RPMI8226 (cell line): ENCODE measurements at regions not wholly inside any gene's neighbourhood (a gene's known extent, or its start where the extent isn't known, plus 50 kb on each side); places are given as distances from the start of the nearest gene placed in this dataset.

ENCODE experiments used
- DNase-seq: peaks from one replicate; pipeline ENCODE4 v3.0.0-alpha.2; 2015

DNA sequence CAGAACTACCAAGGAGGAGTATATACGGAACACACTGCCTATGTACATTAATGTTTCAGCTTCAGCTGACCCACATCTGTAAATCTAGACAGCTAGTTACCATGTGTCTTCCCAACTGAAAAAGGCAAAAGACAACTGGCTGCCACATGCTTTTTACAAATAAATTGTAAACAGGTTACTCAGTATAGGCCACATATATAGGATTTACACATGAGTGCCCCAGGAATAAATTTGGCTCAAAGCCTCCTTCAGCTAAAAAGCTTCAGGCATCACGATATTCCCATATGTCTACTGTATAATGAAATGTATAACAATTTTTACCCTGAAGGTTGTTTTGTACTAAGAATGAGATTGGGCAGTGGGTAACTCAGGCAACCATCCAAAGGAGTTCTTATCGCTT lies 175.9 kb upstream of the BMP4 start:
- DNase-seq, result no peak

DNA sequence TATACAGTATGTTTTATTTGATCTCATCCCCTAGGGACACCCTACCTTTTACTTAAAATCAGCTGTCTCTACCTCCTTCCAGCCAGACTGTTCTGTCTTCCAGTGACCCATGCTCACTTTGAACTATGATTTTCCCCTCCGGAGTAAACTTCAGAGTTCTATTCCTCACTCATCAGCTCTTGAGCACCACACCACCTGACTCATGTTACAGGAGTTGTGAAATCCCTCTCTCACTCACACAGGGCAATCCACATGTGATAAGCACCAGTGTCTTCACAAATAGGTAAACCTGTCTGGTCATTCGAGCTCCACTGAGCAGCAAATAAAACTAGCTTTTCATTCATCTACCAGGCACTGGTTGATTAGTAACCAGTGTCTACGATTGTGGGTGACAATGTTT lies 177.3 kb upstream of the BMP4 start:
- DNase-seq, result no peak

DNA sequence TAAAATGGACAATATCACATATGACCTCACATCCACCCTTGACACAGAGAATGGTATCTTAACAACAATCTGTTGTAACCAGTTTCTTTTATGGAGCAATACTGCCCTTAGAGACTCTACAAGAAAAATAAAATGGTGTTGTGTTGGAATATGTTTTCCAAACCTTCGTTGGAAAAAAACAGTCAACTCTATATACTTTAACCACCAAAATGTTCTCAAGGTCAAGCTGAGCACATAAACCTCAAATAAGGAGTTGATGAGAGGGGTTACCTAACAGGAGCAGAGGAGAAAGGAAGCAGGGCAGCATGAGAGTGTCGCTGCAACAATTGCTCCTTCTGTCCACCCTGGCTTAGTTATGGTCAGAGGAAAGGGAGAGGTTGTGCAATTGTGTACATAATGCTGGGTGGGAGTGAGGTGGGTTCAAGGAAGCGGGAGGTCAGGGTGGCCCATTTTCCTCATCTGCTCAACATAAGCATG lies 179.2 kb upstream of the BMP4 start:
- DNase-seq, result no peak

DNA sequence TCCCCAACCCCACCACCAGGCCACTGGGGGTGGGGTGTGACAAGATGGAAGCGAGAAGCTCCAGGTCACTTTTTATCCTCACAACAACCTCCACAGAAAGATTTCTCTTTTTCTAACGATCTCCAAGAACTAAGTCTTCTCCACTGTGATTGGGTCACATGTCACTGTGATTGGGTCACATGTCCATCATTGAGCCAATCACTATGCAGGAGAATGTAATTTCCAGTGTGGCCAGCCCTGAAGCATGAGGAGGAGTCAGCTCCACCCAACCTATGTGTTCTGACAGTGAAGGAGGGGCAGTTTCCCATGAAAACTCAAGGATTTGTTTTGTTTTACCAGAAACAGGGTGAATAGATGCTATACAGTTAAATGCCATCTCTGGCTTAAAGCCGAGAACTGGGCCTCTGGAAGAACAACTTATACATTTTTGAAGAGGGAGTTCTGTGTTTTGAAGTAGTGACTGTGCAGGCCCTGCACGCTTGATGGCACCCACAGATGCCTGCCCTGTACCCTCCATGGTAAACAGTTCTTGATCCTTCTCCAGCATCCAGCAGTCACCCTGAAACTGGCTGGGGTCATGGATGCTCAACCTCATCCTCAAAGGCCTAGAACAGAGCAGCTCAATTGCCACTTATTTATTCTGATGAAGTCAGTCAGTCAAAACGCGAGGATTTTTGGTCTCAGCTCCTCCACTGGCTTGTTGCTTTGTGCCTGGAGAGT lies 180.4 kb upstream of the BMP4 start:
- DNase-seq, result no peak

DNA sequence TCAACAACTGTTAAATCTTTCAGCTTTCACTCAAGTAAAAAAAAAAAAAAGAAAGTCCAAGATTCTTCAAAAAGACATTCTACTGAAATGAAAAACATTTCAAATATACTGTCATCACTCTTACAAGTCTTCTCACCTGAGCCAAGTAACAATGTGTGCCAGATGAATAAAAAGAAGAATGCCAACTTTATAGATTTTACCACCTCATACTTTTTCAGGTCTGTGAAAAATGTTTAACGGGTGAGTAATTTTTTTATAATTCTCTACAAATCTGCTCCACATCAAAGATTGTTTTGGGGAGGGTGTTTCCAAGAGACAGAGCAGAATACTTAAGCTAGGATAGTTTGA lies 181.0 kb upstream of the BMP4 start:
- DNase-seq, result no peak

DNA sequence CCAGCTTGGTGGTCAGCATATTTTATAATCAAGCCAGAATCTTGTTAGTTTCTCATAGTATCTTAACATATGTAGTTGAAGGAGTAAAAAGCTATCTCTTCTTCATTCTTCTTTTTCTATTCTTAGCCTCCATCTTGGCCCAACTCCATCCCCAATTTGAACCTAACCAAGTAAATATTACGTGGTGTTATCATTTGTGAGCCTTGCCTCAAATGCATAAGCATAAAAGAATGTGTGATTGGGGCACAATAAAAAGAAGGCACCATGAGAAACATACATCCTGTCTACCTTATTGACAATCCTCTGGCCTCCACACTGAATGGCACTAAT lies 181.4 kb upstream of the BMP4 start:
- DNase-seq, result no peak

DNA sequence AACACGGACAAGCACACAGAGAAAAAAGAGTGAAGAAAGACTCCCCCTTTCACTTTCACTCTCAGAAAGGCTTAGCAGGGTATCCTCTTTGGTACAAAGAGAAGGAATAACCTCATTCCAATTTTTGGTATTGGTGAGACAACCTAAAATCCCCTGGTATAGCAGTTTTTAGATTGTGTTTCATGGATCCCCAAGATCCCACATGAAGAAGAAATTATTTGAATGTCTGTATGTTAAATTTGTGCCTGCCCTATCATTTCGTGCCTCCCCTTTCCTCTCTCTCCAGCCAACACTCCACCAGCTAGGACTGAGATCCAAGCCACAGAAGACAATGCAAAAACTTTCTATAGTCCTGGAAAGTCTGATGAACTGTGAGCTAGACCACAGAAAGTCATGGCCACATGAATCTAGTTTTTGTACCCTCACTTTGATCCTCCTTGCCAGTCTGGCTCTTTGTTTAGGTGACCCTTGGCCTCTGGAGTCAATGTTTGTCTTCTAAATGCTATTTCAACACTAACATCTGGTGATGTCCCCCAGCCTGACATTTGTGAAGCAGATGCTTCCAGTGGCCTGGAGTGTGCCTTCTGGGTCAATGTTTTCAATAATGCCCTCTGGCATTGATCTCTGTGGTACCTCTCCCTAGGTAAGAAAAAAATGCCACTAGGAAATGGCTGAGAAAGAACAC lies 181.9 kb upstream of the BMP4 start:
- no peak for DNase-seq

DNA sequence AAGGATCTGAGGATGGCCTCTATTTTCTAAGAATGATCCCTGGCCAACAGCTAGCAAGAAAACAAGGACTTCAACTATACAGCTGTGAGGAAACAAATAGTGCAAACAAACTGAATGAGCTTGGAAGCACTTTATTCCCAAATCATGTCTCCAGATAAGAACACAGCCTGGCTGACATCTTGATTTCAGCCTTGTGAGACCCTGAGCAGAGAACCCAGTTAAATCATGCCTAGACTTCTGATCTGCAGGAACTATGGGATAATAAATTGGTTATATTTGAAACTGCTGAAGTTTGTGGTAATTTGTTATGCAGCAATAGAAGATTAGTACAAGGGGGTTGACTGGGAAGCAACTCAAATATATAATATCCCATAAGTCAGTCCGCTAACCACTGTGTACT lies 183.9 kb upstream of the BMP4 start:
- DNase-seq, result no peak

DNA sequence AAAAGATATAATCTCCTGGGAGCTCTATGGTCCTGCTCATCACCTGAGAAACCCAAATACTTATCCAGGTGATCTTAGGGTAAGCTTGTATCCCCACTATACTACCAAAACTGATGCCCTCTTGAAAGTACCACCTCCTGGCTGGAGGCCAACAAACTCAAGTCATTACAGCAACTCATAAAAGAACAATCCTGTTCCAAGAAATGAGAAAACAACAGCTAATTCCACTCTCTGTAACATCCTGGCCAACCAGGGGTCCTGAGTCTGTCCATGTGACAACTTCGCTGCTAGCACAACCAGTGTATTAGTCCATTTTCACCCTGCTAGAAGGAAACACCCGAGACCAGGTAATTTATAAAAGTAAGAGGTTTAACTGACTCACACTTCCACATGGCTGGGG lies 190.0 kb upstream of the BMP4 start:
- DNase-seq, result no peak

DNA sequence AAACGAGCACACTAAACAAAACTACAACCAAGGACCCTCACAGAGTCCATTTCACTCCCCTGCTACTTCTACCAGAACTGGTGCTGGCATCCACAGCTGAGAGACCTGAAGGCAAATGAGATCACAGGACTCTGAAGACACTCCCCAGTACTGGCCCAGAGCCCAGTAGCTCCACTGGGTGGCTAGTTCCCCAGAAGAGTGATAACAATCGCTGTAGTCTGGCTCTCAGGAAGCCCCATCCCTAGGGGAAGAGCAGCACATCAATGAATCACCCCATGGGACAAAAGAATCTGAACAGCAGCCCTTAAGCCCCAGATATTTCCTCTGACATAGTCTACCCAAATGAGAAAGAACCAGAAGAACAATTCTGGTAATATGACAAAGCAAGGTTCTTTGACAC lies 190.7 kb upstream of the BMP4 start:
- DNase-seq, result no peak

DNA sequence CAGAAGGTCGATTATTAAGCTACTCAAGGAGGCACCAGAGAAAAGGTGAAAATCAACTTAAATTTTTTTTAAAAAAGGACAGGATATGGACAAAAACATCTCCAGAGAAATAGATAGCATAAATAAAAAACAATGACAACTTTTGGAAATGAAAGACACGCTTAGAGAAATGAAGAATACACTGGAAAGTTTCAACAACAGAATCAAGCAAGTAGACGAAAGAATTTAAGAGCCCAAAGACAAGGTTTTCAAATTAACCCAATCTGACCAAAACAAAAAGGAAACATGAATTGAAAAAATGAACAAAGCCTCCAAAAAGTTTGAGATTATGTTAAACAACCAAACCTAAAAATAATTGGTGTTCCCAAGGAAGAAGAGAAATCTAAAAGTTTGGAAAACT lies 191.1 kb upstream of the BMP4 start:
- DNase-seq, result no peak

DNA sequence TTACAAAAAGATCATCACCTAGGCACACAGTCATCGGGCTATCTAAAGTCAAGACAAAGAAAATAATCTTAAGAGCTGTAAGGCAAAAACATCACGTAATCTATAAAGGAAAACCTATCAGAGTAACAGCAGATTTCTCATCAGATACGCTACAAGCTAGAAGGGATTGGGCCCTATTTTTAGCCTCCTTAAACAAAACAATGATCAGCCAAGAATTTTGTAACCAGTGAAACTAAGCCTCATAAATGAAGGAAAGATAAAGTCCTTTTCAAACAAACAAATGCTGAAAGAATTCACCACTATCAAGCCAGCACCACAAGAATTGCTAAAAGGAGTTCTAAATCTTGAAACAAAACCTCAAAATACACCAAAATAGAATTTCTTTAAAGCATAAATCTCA lies 191.6 kb upstream of the BMP4 start:
- no peak for DNase-seq

DNA sequence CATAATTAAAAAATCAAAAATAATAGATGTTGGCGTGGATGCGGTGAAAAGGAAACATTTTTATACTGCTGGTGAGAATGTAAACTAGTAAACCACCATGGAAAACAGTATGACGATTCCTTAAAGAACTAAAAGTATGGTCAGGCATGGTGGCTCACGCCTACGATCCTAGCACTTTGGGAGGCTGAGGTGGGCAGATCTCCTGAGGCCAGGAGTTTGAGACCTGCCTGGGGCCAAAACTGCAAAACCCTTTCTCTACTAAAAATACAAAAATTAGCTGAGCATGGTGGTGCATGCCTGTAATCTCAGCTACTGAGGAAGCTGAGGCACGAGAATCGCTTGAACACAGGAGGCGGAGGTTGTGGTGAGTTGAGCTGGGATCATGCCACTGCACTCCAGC lies 195.7 kb upstream of the BMP4 start:
- no peak for DNase-seq

DNA sequence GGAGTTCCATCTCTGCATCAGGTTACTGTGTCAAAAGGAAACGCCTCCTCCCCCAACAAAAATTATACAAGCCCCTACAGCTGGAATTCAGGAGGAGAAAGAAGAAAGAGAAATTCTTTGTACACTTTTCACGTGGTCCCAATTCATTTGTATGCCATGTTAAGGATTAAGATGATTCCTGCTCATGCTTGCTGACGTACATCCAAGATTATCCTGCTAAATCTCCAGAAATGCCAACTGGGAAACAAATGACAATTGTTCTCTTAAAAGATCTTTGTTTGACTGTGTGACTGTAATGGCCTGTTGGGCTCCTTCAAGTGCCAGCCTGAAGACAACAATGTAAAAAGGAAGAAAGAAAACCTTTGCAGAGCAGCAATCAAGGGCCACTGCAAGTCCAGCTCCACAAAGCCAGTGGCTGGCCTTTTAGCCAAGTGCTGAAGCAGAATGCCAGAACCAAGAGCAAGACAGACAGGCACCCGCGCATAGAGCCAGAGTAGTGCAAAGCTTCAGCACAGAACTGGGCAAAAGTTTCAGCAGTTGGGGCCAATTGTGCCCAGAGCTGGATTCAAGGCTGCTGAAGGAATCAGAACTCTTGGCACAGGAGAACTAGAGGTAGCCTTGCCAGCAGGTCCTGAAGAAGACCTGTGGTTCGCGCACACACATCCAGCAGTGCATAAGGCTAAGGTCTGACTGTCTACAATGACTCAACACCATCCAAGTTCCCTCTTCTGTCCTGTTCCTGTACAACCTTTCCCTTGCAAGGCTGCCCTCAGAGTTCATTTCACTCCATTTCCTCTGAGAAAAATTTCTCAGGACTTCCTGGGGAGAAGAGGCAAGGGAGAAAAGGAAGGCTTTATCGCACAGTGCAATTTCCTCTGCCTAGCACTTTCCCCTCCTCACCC lies 209.7 kb upstream of the BMP4 start:
- no peak for DNase-seq

DNA sequence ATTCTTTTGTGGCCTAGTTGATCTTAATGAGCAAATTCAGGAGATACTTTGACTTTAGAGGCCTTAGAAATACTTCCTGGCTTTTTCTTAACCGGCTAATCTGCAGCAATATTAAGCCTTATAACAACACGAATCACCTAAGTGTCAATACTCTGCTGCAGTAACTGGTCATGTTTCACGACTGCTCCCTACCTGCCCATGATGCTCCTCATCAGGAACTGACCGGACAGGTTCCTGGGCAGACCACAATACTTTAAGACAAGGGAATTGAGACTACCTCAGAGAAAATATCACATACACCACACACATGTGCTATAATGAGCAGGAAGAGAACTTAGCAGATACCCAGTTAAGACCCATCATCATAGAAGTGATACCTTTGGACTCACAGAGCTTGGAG lies 211.9 kb upstream of the BMP4 start:
- no peak for DNase-seq

DNA sequence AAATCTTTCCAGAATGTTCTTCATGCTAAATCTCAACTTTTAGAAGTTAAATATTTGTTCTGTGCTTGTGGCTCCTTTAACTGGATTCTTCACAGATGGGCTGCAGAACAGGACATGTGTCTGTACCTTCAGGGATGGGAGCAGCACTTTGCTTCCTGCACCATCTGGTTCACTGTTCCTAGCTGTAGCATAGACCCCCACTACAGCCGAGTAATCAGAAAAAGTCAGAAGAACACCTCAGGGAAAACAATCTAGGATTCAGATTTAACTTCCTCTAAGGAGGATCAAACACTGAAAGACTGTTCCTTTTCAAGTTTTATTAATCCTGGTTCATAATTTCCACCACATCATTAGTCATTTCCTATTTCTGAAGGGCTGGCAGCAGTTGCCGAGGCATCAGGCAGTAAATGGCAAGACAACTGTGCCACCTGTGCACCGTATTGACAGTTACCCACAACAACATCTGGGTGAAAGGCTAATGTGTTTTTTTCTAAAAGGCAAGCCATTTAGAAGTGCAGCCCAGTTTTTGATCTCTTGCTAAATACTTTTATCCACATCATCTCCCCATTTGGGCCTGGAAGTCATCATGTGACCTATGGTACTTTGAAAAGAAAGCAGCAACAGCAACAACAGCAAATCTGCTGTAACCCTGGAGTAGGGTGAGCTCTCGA lies 212.8 kb upstream of the BMP4 start:
- DNase-seq, result no peak

DNA sequence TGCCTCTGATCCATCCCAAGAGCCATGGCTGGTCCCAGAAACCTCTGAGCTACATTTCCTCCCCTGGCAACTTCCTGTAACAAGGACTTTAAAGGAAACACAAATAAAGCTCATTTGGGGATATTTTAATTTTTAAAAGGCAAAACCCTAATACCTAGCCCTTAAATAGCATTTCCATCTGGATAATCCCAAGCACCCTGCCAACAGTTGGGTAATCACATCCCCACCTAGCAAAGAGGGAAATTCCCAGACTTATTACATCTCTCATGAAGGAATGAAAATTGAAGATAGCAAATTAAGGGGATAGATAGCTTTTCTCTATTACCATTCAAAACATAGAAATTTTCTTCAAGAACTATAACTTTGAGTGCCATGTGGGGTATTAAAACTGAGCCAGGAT lies 213.7 kb upstream of the BMP4 start:
- DNase-seq, result no peak

DNA sequence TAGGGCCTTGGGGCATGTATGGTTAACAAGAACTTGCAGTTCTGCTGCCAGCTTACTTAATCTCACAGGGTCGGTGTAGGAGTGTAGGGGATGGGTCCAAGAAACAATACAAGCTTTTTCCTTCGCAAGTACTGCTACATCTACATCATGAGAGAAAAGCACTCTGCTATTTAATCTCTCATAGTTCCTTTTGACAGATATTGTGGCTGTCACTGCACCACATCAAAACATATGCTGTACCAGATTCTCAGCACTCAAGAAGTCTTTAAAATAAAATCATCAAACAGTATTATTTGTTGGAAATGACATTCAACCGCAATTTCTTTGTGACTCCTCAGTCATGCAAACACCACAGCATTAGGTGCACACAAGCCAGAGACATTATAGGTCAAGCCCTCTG lies 215.5 kb upstream of the BMP4 start:
- no peak for DNase-seq

DNA sequence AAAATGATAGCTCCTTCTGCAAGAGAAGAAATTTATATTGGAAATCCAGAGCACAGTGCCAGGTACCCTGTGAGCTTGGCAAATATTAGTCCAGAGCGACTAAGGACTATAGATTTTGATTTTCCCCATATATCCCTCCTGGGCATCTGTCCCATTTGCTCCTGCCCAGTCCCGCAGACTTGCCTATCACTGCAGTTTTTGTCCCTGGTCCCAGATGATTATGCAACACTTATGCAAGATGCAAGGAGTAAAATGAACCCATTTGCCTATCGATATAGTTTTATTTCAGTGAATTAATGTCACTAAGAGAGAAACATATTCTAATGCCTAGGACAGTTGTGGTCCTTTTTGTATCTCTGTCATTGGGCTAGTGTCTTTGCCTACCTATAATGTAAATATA lies 215.9 kb upstream of the BMP4 start:
- no peak for DNase-seq

DNA sequence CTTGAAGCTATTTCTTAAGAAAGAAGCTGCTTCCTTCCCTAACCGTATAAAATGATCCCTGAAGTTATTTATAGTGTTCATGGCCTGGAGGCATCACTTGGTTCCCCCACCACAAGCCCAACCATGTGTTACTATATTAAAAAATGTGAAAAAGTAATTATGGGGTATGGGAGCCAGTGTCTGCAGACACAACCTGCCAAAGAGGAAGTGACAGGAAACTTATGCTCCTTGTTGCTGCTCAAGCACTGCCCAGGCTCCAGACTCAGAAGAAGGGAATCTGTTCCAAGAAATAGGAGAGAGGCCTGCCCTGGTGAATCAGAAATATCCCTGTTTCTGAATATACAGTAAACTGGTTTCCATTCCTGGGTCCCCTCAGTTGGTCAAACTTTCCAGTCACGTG lies 217.2 kb upstream of the BMP4 start:
- DNase-seq, result no peak

DNA sequence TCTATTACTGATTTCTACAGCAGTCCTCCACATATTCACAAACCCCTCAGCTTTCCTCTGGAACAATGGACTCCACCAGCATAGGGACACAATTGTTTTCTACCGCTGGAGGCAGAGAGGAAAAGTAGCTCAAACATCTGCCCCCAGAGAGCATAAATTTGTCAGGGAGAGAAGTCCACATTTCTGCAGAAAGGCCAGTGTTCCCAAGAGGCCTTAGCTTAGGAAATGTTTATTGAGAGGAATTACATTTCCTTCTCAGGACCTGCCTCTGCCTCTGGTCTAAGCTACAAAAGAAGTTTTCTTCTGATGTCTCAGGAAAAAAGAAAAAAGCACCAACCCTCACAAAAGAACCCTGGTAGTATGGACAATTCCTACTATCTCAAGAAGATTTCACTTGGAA lies 217.8 kb upstream of the BMP4 start:
- no peak for DNase-seq

DNA sequence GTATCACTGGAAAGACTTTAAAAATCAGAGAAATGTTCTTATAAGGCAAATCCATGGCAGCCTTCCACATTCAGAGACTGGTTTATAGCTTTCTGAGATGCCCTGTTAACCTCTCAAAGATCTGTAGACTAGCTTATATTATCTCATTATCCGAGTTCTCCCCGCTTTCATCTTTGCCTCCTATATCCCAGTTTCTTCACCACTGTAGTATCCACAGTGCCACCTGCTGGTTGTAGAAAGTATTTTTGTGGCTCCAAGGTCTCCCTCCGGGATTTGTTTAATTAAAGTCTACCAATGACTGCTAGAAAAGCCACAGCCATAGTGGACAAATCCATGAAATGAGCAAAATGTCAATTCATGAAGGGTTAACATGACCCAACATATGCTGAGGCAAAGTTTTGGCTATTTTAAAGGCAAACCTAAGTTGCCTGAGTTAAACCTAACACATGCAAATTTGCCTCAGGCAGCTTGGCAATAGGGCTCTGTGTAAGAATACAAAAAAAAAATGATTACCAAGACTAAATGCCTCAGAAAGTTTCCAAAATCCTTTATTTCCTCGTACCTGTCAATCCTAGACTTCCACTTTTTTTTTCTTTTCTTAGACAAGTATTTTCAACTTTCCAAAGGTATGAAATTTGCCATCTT lies 218.8 kb upstream of the BMP4 start:
- peak; percentile 54 for DNase-seq

DNA sequence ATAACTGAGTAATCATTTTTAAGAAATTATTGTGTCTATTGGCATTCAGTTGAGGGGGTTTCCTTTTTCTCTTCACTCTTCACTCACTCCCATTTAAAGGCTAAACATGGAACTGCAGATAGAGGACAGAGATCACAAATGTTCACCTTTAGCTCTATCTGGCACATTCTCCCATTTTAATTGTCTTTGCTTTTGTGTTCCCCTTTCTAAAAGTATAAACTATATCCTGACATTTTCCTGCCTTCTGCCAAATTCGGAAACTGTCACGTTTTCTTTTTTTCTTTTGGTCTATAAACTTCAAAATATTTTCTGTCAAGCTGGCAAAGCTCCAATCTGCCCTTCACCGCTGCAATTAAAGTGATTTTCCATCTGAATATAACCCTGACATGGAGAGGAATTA lies 219.8 kb upstream of the CDKN3 start:
- no peak for DNase-seq
